HG02571 (cell line): ENCODE measurements at regions not wholly inside any gene's neighbourhood (a gene's known extent, or its start where the extent isn't known, plus 50 kb on each side); places are given as distances from the start of the nearest gene placed in this dataset.
A peak's percentile ranks its signal among the peaks of the same experiment; 100 is the strongest.

Source experiments
- ATAC-seq: cut with Tn5 transposase; IDR thresholded peaks from one replicate; pipeline ENCODE4 v1.9.1; 2021; ENCODE audit warnings: mild to moderate bottlenecking, moderate library complexity; ENCODE audit not compliant: unreplicated experiment

DNA sequence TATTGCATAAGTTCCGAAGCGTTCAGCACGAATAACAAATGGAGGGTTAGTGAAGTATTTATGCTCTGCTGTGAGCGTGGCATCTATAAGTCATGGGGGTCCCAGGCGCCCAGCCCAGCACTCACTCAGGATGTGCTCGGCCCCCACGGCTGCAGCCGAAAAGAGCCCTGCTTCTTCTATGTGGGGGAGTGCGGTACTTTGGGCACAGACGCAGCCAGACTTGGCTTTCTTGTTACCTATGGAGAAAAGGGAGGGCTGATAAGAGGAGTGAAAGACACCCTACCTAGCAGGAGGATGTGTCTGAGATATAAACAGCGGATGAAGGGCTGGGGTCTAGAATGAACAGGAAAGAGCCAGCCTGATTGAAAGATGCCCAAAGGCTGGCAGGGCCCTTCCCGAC, 51.4 kb downstream of the MRPL36 start:
- ATAC-seq: no peak

DNA sequence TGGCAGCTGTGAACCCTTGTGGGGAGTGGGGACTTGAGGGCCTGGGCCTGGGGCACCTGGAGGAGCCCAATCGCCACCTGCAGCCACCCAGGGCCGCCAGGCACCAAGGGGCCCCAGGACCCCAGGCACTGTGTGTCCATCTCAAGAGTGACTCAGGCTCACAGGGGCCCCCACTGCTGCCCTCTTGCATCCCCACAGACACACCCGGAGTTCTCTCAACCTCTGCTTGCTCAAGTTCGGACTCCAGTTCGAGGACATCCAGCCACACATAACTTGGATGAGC, 51.9 kb downstream of the MRPL36 start:
- no peak for ATAC-seq

DNA sequence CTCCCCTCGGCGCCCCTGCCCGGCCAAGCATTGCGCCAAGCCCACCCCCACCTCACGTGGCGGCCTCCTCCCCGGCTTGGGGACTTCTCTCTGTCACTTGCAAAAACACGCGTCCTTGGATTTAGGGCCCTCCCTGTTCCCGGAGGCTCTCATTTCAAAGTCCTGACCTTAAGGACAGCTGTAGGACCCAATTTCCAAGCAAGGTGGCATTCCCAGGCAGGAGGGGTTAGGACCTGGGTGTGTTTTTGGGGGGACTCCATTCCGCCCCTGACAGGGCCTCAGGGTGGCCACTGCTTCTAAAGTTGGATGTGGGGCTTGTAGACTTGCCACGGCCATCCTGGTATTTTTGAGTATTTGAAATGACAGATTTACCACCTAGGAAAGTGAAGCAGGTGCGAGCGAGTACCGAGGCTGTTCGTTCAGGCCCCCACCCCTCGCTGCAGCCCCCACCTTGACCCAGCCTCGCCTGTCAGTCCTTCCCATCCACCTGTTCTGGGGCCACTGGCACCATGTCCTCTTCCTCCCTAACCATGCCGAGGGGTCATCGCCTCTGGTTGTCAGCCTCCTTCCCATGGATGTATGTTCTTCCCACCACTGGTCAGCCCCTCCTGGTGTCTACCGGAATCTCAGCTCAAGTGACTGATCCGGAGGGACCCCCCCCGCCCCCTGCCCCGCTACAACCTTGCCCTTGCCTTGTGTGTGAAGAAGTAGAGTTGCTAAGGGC, 52.4 kb downstream of the MRPL36 start:
- no peak for ATAC-seq

DNA sequence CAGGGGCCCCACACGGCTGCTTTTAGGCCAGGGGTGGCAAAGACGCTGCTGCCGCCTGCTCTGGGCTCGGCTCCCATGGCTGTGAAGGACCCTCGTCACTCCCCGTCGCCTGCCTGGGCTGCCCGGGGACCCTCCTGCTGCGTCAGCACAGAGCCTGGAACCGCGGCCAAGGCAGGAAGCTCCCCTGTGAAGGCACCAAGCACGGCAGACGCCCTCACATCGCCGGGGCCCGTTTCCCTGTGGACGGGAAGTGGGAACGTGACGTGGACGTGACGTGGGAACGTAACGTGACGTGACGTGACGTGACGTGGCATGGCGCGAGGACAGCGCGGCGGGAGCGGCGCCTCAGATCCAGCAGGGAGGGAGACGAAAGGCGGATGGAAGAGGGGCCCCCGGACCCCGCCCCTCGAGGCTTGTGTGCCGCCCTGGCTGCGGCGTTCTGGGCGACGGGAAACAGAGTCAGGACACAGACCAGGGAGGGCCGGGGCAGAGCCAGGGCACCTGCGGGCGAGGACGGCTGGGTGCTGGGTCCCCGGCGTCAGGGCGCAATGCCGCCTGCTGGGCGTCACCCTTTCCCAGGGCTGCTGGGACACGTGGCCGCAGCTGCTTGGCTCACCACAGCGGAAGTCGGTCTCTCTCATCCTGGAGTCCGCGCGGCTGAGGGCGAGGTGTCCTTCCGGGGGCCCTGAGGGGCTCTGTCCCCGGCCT, 53.1 kb downstream of the MRPL36 start:
- no peak for ATAC-seq

DNA sequence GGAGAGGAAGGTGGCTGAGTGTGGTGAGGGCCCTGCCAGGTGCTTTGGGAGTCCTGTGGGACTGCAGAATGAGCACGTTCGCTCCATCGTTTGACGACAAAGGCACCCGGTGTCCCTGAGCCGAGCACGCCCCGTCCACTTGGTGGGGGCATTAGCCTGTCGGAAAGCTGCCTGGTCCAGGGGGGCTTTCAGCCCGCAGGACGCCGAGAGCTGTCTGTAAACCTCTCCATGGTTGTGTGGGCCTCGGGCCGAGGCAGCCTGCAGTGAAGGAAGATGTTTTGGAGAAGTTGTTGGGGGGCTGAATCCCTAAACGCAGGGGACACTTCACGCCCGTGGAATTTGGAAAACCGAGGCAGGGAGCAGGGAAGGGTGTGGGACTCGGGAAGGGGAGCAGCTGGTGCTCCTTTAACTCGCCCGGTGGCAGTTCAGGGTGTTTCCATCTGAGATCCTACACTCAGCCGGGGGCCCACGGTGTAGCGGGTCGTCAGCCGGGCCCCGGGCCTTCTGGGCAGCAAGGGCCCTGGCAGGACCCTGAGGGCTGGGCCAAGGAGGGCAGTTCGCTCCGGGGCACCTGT, 53.8 kb downstream of the MRPL36 start:
- no peak for ATAC-seq

DNA sequence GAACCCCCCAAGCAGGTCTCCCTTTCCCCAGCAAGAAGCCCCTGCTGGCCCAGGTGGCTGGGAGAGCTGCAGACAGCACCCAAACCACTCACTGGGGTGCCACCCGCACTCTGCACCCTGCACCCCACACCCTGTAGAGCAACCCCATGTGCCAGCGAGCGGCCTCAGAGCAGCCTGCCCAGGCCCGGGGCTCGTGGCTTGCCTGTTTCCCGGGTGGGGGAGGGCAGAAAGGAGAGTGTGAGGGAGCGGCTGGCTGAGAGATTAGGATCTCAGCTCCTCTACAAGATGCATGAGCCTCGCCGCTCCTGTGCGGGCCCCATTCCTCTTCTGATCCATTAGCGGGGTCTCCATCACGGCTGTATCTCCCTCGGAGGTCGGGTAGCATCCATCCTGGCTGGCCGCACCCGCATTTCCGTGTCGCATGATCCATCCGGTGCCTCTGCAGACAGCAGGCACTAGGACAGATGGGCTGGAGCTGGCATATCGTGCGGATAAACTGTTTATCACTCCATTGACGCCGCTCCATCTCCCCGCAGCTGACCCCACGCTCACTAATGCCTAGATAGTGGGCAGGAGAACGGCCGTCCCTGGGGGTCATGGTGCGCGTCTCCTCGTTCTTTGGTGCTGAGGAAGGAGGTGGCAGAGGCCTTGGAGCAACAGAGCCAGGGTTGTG, 54.4 kb downstream of the MRPL36 start:
- no peak for ATAC-seq

DNA sequence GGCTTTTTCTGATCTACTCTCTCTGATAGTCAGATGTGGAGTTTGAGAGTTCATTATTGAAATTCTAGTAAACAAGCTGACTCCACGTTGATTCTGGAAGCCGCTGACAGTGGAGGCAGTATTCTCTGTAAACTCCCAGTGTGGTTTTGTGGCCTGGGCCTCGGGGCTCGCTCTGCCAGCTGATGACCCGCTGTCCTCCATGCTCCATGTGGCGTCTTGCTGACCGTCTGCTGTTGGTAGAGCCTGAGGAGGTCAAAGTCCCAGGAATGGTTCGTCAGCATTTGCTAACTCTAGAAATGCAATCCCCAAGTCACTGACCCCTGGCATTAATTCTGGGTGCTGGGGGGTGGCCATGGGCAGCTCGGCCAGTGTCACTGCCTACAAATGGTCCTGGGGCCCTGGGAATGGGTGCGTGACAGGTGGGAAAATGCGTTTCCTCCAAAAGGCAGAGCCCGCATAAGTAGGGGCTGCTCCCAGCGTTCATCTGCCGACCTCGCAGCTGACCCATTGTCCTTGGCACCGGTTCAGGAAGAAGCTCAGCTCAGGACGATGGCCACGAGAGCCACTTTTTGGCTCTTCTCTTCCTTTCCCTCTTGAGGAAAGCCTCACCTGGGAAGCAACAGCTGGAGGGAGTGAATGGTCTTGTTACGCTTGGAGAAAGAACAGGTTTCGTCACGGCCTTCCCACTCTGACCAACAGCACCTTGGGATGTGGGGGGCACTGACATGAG, 55.1 kb downstream of the MRPL36 start:
- no peak for ATAC-seq

DNA sequence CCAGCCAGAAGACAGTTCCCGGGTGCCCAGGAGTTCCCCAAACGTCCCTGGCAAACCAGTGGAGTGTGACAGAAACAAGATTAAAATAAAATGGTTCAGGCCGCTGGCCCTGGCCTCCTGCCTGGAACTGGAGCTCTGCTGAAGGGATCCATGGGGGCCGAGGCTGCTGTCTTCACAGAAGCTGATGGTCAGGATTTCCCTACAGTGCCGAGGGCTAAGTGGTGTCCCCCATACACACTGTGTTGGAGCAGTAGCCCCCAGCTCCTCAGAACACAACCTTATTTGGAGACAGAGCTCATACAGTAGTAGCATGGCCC, 55.9 kb downstream of the MRPL36 start:
- ATAC-seq: no peak

DNA sequence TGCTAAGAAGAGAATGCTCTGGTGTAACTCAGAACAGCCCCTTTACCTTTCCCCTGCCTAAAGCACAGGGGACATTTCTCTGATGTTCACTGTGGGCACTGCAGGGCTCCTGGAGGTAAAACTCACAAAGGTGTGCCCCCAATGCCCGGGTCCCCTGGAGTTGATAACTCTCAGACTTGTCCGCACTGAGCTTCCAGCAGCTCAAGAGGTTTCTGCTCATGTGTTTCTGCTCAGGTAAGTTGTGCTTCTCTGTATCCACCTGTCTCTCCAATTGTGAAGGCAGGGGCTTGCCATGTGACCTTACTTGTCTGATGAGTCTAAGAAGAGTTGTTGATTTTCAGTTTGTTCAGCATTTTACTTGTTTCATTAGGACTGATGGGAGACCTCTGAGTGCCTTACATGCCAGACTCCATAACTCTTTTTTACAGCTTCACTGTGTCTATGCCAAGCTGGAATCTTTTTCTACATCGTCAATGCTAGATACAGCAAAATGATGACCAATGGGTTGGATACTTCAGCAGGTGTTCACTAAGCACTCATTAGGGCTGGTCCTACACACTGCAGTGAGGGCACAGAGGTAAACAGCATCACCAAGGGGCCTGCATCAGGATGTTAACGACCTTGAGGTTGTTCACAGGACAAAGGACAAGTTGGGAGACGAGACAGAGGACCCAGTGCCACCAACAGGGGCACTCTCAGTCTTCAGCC, 56.4 kb downstream of the MRPL36 start:
- no peak for ATAC-seq

DNA sequence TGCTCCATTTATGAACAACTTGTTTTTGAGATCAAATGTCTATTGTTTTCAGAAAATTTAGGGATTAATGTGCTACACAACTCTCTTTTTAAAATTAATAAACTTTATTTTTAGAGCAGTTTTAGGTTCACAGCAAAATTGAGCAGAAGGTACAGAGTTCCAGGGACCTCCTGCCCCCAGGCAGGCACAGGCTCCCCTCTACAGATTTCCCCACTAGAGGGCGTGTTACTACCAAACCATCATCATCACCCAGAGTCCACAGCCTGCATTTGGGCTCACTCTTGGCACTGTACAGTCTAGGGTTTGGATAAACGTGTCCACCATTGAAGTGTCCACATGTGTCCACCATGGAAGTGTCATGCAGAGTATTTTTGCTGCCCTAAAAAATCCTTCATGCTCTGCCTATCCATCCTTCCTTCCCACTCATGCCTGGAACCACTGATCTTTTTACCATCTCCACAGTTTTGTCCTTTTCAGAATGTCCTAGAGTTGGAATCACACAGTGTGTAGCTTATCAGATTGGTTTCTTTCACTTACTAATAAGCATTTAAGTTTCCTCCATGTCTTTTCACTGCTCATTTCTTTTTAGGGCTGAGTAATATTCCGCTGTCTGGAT, 61.7 kb downstream of the MRPL36 start:
- ATAC-seq: peak; percentile 66

DNA sequence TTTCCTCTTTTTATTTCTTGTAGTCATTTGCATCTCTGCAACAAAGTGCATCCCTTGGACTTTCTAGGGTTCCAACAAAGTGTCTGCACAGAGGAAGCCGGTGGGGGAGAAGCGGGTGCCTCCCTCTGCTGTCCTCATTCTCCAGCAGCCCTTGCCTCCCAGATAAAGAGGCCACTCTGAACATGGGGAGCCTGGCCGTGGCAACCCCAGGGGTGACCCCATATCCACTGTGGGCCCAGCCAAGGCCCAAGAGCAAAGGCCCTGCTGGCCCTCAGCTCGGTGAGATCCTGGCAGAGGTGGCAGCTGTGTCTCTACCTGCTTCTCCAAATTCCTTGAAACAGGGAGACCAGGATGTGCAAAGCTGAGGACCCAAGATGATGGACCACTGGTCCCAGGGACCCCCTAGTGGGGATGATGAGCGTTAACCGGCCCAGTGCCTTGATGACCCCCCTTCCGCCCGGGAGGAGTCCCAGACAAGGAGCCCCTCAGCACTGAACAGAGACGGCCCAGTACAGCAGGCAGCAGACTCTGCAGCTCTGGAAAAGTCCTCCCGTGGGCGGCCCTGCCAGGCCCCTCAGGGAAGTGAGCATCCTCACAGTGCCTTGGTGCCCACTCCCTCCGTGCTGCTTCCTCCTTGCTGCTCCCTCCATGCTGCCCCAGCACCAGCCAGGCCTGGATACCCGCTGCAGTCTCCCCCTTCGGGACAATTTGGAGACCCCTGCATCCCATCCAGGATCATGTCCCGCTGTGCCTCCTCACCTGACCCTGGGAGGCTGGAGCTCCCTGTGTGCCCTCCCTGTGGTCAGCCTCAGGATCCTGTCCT, 62.5 kb downstream of the MRPL36 start:
- ATAC-seq: no peak

DNA sequence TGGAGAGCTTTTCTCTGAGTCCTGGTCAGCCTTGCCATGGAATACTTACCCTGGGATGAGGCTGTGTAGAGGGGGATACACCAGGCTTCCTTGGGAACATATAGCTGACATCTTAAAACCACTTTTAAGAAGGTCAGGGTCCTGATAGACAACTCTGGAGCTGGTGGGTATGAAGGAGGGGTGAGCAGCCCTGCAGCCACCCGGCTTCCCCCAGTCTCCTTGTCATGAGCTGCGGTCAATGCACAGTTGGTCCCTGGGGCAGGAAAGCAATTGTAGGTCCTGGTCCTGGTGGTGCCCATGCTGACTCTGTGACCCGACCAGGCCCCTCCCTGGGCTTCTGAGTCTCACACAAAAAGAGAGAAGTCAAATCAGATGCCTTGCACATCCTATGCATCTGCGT, 63.6 kb downstream of the MRPL36 start:
- ATAC-seq: no peak

DNA sequence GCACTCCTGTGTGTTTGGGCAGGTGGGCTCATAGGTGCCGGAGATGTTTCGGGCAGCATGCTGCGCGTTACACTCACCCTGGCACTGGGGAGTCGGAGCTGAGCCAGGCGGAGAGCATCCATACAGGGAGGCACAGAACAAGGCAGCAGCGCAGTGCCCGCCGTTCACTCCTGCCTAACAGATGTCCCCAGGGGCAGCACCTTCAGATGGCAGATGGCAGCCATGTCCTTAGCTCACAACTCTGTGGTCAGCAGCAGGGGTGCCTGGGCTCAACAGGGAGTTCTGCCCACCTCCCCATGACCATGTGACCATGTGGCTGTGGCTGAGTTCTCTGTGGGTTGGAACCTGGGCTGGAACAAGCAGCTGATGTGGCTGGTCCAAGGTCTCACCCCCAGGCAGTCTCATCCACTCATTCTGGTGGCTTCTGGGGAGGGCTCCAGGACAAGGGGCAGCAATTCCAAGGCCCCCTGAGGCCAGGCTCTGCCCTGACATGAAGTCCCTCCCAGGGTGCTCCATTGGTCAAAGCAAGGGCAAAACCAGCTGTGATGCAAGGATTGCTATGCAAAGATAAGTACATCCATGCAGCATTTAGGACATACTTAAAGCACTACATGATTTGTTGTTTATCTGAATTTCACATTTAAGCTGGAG, 64.2 kb downstream of the MRPL36 start:
- no peak for ATAC-seq

DNA sequence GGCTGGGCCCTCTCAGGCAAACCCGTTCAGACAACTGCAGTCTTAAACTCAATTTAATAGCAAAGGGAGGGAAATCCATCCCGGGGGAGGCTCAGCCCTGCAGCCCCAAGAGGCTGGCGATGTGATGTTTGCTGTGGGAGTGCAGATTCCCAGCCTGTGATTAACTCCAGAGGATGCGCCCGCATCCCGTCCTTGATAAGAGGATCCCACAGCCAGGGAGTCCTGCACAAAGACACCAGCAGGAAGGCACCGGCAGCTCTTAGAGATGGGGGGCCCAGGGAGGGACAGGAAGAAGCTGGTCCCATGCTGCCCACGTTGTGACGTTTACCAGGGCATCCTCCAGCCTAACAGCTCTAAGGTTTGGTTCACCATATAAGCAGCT, 64.7 kb downstream of the MRPL36 start:
- no peak for ATAC-seq

DNA sequence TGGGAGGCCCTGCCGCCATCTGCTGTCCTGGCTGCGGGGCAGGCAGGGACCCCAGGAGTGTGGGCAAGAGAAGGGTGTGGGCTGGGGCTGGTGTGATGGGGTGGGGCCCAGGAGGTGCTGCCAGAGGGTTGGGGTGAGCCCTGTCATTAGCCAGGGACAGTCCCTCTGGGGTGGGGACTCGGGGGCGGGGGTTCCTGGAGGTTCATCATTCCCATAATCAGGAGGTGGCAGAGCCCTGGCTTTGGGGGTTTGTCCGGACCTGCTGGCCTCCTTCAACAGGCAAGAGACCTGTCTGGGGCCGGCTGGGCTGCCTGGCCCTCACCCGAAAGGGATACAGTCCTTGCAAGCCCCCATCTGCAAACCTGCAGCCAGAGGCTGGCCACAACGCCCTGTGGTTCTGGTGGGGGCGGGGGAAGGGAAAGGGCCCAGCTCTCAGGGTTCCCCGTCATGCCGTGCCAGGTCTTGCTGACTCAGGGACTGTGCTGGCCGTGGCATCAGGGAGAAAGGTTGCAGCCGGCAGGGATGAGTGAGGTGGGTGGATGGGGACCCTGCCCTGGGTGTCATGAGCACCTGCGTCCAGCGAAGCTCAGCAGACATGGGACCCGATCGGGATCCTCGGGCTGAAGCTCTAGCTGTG, 65.2 kb downstream of the MRPL36 start:
- ATAC-seq: no peak

DNA sequence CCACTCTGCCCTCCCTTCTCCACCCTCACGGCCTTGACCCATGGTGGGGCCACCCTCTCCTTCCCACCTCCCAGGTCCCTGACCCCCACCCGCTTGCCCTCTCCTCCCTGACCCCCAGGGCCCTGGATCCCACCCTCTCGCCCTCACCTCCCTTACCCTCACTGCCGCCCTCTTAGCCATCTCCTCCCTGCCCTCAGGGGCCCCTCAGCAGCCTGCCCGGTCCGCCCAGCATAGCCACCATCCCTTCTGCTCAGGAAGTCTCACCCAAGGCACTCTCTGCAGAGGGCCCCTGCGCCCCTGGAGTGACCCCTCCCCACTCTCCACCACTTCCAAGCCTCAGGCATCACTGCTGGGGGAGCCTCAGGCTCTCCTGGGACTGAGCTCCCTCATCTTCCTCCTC, 66.3 kb downstream of the MRPL36 start:
- ATAC-seq: no peak

DNA sequence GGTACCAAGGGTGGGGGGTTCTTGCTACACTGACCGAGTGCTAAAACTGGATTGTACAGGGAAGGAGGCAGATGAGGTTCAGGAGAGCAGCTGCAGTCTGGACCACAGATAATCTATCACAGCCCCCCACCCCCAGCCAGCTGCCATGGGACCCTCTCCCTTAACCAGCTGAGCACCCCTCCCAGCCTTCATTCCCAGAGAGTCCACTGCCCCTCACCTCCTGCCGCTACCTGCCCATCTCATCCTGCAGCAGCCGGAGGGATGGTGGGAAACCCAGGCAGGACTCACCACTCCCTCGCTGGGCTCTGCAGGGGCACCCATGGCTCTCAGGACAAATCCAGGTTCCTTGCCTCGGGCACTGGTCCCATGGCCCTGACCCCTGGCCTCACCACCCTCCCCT, 66.7 kb downstream of the MRPL36 start:
- ATAC-seq: no peak

DNA sequence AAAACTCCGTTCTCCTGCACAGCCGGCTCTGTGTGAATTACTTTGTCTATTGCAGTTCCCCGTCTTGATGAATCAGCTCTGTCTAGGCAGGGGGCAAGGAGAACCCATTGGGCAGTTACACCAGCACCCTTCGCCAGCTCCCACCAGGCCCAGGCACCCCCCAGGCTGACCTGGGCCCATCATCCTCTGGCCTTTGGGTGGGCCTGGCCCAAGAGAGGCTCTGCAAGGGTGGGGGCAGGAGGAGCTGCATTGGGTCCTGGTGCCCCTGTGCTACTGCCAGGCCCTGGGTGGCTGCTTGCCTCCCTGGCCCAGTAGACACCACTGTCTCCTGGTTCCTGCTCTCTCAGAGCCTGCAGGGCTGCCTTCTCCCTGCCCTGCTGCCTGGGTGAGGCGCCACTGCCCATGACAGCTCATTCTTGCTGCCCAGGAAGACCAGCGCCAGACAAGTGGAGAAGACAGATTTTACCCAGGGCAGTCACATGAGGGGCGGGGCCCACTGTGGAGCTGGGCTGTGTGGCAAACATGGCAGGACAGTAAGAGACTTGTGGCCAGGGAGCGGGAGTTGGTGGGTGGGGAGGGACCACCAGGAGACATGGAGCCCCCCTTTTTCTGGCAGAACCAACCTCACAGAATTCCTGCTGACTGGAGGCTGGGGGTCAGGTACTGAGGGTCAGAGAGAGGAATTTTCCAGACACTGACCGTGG, 67.2 kb downstream of the MRPL36 start:
- no peak for ATAC-seq
